GM19463 (cell line): ENCODE measurements at regions not wholly inside any gene's neighbourhood (a gene's known extent, or its start where the extent isn't known, plus 50 kb on each side); places are given as distances from the start of the nearest gene placed in this dataset.
"Not testable (repeated sequence)": the region's sequence is repeated elsewhere in the genome, so short reads cannot be mapped to it uniquely, and the experiment has no call there.

Source experiments
- ATAC-seq: cut with Tn5 transposase; IDR thresholded peaks from one replicate; pipeline ENCODE4 v1.9.1; 2021; ENCODE audit warnings: mild to moderate bottlenecking, moderate library complexity; ENCODE audit not compliant: unreplicated experiment

DNA sequence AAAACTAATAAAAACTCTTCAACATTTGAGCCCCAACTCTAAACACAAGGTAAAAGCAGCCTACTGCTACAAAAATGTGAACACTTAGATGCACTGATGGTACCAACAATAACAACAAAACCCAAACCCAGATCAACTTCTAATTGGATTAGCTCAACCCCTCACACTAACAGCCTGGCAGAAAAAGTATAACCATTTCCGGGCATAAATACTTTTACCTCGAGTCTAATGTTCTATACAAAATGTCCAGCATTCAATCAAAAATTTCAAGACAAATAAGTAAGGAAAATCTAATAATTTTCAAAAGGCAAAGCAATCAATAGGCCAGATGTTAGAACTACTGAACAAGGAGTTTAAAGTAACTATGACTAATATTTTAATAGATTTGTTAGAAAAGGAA lies 303.3 kb downstream of the ARRDC4 start:
- ATAC-seq: no peak

DNA sequence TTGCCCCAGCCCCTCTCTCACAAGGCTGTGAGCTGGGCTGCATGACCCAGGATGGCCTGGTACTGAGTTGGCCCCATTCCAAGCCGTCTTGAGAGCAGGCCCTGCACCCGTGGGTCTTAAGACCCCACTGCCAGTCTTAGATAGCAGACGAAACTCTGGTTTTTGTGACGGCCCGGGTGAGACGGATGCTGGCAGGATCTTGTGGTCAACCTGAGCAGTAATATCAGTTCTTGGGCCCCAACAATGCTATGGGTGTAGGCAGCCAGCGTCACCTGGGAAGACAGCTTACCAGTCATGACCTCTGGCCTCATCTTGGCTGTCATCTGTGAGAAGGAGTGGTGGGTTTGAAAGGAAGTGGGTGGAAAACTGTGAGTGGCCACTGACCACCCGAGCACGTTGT lies 305.8 kb downstream of the ARRDC4 start:
- no peak for ATAC-seq

DNA sequence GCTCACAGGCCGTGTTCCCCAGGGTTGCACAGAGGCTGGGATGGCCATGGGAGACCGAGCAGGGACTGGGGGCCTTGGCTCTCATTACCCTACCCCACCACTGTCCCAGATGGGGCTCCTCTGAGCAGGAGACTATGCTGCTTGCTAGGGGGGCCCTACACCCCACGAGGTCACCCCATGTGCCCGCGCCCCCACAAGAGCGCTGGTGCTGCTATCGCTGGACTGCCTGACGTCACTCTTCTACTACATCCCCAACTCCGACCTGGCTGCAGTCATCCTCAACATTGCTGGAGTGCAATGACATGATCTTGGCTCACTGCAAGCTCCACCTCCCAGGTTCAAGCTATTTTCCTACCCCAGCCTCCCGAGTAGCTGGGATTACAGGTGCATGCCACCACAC lies 307.7 kb downstream of the ARRDC4 start:
- no peak for ATAC-seq

DNA sequence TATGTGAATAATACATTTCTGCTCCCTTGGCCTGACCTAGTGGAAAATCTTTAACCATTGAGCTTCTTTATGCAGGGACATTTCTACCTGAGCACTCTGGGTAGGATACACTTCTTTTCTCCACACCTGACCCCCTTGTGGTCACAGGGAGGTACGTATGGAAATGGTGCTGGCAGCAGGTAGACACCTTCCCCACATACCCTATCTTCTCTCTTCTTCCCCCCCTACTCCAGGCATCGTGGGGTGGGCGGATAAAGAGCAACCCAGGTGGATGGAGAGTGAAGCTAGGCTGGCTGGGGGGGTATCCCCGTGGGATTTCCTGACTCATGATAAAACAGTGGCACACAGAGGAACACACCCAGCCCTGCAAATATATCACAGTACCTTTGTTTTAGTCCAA lies 312.1 kb downstream of the ARRDC4 start:
- ATAC-seq: no peak

DNA sequence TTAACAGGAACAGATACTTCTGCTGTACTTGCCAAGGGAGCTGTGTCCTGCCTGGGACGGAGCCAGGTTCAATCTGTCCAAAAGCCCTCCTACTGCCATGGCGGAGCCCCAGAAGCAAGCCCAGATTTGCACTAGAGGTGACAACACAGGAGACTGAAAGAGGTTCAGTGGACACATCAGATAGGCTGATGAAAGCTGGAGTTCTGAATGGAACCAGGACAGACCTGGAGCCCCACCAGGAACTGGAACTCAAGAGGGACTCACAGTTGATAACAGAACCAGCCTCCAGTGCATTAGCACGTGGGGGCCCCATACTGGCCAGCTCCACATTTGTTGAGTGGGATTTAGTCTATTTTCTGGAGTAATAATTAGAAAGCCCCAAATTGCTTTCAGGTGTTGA lies 315.5 kb downstream of the ARRDC4 start:
- no peak for ATAC-seq

DNA sequence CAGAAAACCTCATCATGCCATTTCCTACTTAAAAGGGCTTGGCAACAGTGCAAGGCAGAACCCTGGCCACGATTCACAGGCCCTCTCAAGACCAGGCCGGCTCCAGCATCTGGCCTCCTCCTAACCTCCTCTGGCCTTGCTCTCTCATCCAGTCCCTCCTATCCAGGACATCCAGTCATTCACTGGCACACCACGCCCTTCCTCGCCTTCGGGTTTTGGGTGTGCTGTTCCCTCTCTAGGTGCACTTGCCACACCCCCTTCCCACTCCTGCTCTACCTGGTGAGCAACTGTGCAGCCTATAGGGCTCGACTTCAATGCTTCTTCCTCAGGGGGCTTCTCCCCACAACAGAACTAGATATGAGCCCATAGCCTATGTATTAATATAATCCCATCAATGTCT lies 317.1 kb downstream of the ARRDC4 start:
- no peak for ATAC-seq

DNA sequence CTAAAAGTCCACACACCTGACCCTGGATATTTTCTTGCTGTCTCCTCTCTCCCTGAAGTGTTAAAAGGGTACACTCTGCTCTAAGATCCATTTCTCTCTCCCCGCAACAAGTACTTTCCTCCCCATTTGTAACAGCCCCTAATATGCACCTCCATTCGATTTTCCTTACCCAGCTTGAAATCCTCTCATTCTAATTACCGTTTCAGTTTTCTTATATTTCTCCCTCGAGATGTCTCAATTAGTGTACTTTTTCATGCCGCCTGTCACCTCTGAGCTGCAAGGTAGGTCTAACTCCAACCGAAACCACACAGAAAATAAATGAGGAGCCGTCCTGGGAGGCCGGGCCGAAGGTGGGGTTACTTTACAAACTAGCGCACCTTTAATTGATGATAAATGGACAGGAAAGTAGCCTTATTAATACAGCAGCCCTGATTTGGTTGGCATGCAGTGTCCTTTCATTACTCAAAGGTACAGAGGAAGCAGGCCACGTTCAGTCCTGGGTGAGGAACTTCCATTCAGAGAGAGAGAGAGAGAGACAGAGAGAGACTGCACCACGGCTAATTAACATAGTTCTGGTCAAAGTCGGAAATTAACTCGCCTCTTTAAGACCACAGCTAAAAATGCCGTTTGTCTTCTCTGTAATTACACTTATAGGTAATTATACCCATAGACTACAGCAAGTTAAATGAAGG lies 319.9 kb downstream of the ARRDC4 start:
- no peak for ATAC-seq

DNA sequence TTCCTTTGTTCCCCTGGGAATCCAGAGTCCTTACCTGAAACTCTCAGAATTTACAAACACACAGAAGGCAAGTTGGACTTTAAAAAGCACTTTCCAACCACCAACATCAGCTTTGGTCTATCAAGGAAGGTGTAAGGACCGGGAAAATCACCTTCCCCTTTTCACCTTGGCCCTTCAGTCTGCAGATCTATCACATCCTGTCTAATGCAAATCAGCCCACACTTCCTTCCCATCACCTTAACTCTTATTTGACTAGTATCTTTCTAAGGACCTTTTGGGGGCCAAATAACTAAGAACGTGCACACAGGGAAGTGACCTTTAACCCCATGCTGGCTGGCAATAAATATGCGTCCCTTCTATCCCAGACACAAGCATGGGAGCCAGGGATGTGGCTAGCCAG lies 320.6 kb downstream of the ARRDC4 start:
- ATAC-seq: no peak

DNA sequence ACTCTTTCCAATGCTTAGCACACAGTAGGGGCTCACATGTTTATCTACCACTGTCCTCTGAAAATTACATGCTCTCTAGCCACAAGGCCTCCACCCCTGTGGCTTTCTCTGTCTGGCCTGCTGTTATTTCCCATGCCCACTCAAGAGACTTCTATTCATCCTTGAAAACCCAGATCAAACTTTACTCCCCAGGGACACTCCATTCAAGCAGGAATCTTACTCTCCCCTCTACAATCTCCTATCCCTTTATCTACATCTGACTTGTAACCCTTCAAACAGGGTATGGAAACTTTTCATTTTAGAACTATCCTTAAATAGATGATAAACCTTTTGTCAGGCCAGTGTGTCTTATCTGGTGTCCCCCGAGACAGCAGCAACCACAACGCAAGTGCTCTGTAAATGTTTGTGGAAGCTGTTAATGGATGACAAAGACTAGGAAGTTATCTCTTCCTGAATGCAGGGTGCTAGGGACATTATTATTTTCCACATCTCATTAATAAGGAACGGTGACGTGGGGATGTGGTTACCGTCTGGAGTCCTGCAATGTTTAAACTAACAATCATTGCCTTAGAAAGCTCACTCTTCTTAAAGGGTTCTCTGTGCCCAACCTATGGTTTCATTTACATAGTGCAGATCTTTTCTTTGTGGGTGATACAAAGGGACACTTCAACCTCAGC lies 322.3 kb downstream of the ARRDC4 start:
- ATAC-seq: peak; percentile 49

DNA sequence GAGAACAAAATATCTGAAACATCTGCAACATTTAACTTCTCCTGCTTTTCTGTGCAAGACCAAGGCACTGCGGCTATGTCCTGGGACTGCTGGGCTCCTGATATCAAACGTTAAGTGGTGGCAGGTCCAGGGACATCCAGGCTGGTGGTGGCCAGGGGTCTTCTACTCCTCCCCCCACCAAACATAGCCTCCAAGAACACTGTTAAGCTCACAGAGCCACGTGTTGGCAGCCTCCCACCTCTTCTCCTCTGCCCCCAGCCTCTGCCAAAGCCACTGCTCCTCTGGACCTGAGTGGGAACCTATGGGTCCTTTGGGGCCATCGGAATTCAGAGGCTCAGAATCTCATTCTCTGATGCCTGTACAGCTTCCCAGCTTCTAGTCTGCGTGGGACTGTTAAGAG lies 325.7 kb downstream of the ARRDC4 start:
- ATAC-seq: no peak

DNA sequence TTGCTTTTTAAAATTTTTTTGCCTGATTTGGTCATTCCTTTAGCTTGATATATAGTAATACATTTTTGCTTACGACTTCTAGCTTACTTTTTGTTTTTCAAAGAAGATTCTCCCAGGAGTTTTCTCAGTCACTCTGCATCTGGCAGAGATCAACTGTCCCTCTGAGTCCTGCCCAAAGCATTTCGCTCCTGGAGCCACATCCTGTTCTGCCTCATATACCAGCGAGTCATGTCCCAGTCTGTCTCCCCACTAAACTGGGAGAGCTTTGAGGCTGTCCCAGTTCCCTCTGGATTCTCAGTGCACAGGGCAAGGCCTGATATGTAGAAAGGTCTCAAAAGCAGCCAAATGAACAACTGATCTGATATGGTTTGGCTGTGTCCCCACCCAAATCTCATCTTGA lies 326.3 kb downstream of the ARRDC4 start:
- ATAC-seq: no peak

DNA sequence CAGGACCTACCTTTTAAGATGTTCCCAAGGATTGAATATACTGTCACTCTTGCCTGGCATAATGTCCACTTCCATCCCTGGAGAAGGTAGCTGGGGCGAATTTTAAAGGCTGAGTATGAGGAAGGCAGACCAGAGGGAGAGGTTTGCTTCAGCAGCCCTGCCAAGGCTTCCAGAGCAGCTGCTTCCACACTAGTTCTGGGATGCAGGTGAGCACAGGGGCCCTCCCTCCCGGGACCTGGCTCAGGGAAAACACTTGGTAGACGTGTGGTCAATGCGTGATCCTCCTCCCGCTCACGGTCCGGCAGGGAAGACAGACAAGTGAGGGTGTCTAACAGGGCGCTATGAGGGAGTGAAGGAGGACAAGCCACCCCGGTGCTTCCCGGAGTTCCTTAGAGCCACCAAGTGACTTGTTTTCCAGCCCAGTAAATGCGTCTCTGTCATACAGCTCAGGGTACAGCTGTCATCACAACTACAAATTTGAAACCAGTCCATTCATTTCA lies 327.6 kb downstream of the ARRDC4 start:
- no peak for ATAC-seq

DNA sequence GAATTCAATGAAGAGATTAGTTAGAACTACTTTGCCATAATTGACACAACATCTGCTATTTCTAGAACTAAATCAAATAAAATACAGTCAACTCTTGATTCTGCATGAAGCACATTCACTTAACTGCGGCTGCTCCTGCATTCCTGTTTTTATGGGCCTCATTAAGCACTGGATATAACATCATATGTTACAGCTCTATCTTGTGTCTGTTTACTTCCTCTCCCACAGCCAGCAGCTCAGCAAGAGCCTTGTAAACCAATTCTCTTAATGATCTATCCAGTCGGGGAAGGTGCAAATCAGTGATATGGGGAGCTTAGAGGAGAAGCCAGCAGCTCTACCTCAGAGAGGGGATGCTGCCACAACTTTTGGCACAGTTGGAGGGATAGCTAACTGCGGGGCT lies 329.2 kb downstream of the ARRDC4 start:
- no peak for ATAC-seq

DNA sequence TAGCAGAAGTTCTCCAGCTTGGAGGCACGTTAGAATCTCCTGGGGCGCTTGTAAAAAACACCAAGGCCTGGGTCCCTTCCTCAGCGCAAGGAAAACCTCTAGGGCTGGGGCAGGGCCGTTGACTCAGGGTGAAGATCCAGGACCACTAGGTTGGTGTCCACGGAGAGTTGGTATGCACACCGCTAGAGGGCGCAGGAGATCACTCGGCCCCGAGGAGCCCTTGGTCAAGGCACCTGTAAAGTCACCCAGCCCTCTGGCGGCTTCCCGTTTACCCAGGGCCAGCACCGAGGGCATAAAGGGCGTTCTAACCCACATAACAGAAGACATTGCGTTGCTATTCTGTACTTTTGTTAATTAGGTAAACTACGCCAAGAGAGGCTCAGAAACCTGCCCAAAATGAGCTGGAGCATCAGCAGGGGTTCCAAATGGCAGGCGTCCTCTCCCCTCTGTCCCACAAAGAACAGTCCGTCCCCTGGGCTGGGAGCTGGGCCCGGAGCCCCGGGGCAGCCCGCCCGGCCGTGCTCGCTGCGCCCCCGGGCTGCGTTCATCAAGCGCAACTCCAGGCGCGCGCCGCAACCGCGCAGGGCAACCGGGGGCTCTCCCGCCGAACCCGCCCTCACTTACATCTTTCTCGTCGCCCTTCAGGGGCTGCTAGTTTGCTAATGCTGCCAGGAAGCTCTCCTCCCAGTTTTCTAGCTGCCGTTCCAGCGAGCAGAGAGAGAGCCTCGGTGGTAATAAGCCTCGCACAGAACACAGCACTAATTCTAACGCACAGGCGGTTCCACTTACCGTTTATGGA lies 332.1 kb downstream of the ARRDC4 start:
- ATAC-seq: peak; percentile 84

DNA sequence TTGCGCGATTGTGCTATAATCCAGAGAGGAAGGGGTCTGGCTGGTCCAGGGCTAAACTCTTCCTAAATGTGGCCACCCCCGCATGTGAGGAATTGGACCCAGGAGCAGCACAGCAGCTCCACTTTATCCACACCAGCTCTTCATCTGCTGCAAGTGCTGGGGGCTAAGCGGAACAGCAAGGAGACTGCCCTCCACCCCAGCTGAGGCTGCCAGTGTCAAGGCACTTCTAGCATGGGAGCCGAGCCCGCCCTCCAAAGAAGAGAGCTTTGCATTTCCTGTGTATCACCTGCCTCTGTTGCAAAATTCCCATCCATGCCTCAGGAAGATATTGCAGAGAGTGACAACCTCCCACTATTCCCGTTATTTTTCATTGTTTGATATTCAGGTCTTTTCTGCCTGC lies 333.6 kb downstream of the ARRDC4 start:
- ATAC-seq: no peak

DNA sequence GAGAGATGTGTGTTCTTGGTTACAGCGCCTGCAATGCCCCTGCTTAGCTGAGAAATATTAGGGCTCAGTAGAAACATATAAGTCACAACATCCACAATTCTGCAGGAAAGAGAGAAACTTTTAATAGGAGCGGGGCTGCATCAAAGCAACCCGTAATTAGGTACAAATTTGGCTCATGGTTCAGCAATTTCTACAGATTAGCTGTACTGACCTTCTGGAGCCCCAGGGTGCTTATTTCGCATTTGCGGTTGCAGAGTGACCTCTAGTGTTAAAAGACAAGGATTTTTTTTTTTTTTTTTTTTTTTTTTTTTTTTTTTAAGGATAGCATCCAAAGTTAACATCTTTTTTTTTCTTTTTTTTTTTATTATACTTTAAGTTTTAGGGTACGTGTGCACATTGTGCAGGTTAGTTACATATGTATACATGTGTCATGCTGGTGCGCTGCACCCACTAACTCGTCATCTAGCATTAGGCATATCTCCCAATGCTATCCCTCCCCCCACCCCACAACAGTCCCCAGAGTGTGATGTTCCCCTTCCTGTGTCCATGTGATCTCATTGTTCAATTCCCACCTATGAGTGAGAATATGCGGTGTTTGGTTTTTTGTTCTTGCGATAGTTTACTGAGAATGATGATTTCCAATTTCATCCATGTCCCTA lies 334.7 kb downstream of the ARRDC4 start:
- not testable (repeated sequence) for ATAC-seq

DNA sequence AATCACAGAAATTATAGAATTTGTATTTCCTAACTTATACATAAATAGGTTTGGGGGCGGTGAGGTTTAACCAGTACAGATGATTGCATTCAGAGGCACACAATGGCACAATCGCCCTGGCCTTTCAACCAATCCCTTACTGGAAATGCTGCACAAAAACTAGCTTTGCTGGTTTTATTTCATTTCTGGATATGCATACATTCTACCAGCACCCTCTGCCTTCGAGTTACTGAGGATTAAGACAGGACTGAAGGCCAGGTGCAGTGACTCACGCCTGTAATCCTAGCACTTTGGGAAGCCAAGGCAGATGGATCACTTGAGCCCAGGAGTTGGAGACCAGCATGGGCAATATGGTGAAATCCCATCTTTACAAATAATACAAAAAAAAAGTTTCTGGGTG lies 336.1 kb downstream of the ARRDC4 start:
- ATAC-seq: no peak

DNA sequence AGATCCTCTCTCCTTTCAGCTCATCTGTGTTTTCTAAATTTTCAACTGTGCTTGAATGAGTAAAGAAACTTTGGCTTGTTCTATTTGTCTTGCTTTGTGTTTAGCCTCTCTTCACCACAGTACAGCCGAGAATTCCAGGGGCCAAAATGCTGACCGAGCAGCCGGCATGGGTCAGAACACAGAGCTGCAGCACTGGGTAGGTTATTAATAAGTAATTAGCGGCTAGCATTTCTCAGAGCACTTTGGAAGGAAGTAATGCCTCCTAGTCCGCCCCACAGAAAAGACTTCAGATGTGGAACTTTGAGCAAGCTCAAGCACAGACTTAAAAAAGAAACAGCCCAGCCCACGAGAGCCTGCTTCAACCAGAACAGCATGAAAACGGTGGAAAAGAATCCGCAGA lies 343.9 kb downstream of the ARRDC4 start:
- ATAC-seq: no peak

DNA sequence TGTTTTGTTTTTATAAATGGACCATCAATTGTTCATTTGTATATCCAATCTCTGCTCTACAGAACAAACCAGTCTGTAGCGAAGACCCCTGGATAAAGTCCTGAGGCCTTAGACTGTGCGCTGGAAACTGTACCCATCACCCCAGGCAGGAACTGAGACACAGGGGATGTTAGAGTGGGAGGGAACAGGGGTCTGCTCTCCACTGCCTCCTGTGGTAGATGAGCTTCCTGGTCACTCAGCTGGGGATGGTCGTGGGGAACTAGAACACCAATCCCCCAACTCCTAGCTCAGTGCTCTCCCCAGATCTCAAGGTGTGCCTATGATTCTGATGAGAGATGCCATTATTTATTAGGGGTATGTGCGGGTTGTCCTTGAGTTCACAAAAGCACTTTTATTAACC lies 340.2 kb upstream of the IGF1R start:
- ATAC-seq: no peak

DNA sequence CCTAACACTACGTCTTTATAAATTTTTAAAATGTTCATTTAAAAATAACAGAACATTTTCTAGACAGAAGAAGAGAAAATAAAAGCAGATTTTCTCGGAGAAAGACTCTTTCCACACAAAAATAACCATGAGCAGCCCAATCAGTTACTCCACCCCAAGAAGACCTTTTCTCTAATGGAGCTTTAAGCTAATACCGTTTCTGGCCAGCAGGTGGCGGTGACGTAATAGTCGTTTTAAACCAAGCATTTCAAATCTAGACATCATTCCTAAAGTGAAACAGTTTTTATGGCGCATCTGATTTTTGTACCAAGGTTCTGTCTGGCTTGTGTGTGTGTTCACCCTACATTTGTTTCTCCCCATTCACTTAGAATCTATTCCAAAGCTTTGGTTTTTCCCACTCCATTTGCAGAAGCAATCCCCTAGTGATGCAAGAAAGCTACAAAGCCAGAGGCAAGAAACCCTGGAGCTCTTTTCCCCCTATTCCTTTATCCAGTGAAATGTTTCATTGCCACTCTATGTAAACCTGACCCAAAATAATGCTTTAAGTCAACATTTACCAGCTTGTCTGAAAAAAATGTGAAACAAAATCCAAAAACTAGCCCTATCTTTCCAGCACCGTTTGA lies 336.7 kb upstream of the IGF1R start:
- peak; percentile 68 for ATAC-seq

DNA sequence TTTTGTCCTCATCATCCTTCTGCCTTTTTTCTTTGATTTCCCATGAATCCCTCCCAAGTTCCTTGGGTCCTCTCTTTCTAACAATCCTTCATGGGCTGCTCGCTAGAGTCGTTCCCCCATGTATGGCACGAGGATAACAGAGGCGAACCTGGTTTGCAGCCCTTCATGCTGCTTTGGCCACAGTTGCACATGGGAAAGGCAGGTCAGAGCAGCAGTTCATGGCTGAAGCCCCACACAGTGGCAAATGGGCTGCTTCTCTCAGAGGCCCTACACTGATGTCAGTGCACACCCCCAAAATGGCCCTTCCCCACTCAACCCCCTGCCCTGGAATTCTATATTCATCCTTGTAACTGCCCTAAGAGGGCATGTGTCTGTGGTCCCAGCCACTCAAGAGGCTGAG lies 335.4 kb upstream of the IGF1R start:
- no peak for ATAC-seq
